Lower leg skin (tissue), 3 donors: ENCODE measurements at regions not wholly inside any gene's neighbourhood (a gene's known extent, or its start where the extent isn't known, plus 50 kb on each side); places are given as distances from the start of the nearest gene placed in this dataset.

Experiments used
- POLR2A ChIP-seq, 2 donors: fragments of 450-650 bp; IDR thresholded peaks; one replicate each; pipeline ENCODE4 v1.6.1; 2016 to 2017; ENCODE audit warnings: antibody characterized with exemption in 2 of 2, mild to moderate bottlenecking in 1 of 2, moderate library complexity in 1 of 2
- TF ChIP-seq, protein P1 (sequence below), 3 donors: fragments of 450-650 bp; IDR thresholded peaks; one replicate each; pipeline ENCODE4 v1.5.1; 2016; ENCODE audit warnings: antibody characterized with exemption in 3 of 3, mild to moderate bottlenecking in 3 of 3, moderate library complexity in 2 of 3

DNA sequence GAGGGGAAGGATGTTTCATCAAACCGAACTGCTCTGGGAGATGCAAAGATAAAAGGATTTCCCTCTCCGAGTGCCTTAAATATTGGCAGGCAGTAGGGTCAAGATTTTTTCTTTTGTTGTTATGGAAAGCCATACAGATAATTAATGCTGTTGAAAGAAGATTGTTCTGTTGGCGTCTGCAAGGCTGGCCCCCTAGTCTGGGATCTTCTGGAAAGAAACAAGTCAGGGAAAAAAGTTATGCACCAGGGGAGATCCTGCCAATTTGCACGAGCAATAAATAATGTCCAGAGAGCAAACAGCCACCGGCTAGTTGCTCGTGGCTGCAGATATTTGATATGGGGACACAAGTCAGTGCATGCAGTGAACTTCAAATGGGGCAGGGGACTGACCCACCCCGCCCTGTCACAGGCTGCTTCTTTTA is 202.1 kb upstream of the MYL2 start:
- TF ChIP-seq, protein P1, sequence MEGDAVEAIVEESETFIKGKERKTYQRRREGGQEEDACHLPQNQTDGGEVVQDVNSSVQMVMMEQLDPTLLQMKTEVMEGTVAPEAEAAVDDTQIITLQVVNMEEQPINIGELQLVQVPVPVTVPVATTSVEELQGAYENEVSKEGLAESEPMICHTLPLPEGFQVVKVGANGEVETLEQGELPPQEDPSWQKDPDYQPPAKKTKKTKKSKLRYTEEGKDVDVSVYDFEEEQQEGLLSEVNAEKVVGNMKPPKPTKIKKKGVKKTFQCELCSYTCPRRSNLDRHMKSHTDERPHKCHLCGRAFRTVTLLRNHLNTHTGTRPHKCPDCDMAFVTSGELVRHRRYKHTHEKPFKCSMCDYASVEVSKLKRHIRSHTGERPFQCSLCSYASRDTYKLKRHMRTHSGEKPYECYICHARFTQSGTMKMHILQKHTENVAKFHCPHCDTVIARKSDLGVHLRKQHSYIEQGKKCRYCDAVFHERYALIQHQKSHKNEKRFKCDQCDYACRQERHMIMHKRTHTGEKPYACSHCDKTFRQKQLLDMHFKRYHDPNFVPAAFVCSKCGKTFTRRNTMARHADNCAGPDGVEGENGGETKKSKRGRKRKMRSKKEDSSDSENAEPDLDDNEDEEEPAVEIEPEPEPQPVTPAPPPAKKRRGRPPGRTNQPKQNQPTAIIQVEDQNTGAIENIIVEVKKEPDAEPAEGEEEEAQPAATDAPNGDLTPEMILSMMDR (IDR thresholded peaks at IDR 0.05) = no peak
- no peak for TF ChIP-seq POLR2A (IDR thresholded peaks at IDR 0.05)
